ENCODE measurements at regions not wholly inside any gene's neighbourhood (a gene's known extent, or its start where the extent isn't known, plus 50 kb on each side); places are given as distances from the start of the nearest gene placed in this dataset.

DNA sequence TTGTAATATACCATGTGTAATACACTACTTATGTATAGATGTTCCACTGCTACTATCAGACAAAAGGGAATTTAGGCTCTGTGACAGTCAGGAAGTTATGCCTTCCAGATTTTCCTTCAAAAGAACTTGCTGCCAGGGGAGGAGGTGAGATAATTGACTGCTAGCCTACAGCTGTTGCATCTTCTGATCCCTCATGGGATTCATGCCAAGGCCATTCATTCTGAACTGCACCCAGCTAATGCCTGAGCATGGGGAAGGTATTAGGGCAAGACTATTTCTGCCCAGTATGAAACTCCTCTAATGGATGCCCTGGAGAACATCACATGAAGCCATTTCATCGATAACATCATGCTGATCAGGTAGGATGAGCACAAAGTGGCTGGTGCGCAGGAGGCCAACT is 746.5 kb upstream of the ZNF608 start:
- no peak for ATAC-seq
- 48% methylated on average over 2 of the region's 2 CpGs for WGBS (ENCODE audit: insufficient coverage, insufficient replicate concordance, low lambda C conversion rate, missing lambda C conversion rate)
- POLR2A ChIA-PET = no interaction called here
- H3K27ac ChIP-seq (ENCODE audit: control insufficient read depth, insufficient read depth) = no peak overlapping the region
- no peaks in the 10 kb centered on the region for H3K4me1 ChIP-seq (ENCODE audit: control insufficient read depth, insufficient read depth, low read length)
- H3K79me2 ChIP-seq (ENCODE audit: control insufficient read depth, insufficient read depth, low read length) = no peaks in the 10 kb centered on the region
- H3K4me3 ChIP-seq = no peak overlapping the region
- SMC1A ChIA-PET (ENCODE audit: uncharacterized antibody, unreplicated experiment) = no interaction called here
- H3K9me3 ChIP-seq (replicated peaks; ENCODE audit: control insufficient read depth, insufficient read depth, low read length) = no peaks in the 10 kb centered on the region
- no peaks in the 10 kb centered on the region for H4K20me1 ChIP-seq (ENCODE audit: control insufficient read depth, insufficient read depth)
- no peaks in the 10 kb centered on the region for H3K36me3 ChIP-seq (ENCODE audit: control insufficient read depth in 2 of 2, insufficient read depth in 2 of 2, low read length in 1 of 2)
- no TSS peak for BruUV-seq (replicated peaks)
- H3K4me2 ChIP-seq (ENCODE audit: control insufficient read depth, insufficient read depth) = no peak overlapping the region
- in situ Hi-C loops (cut with MboI) = no loop called here
- no peak overlapping the region for H2AFZ ChIP-seq (ENCODE audit: control insufficient read depth, low read depth, low read length)
- CTCF ChIA-PET = no interaction called here
- H3K27me3 ChIP-seq (replicated peaks in 1 of 2; ENCODE audit: control insufficient read depth in 2 of 2, insufficient read depth in 2 of 2, low read length in 1 of 2) = no peaks in the 10 kb centered on the region
- intact Hi-C loops (cut with micrococcal nuclease; ENCODE audit: unreplicated experiment) = no loop called here
- H3K9ac ChIP-seq (ENCODE audit: control insufficient read depth, insufficient read depth, low read length) = no peak overlapping the region
- no peak for TF ChIP-seq NFYB (IDR thresholded peaks at IDR 0.05; ENCODE audit: insufficient read depth, low read depth, low read length)
- no peak for TF ChIP-seq NFYA (IDR thresholded peaks at IDR 0.05; ENCODE audit: borderline replicate concordance, low read depth, low read length)
- no peak for TF ChIP-seq TARDBP (IDR thresholded peaks at IDR 0.05; ENCODE audit: borderline replicate concordance)
- no peak for TF ChIP-seq IKZF2 (IDR thresholded peaks at IDR 0.05)
- TF ChIP-seq GATAD2B (conservative IDR thresholded peaks at IDR 0.05; ENCODE audit: low read depth) = no peak
- TF ChIP-seq IKZF1 (conservative IDR thresholded peaks at IDR 0.05) = no peak
- no peak for TF ChIP-seq RCOR1 (conservative IDR thresholded peaks at IDR 0.05; ENCODE audit: low read depth, low read length)
- no peak for TF ChIP-seq ZSCAN29 (IDR thresholded peaks at IDR 0.05)
- no peak for TF ChIP-seq POLR2A (IDR thresholded peaks at IDR 0.05; ENCODE audit: low read depth, low read length)
- TF ChIP-seq EP300 (IDR thresholded peaks at IDR 0.05; ENCODE audit: borderline replicate concordance in 1 of 2, control insufficient read depth in 1 of 2, low read depth in 2 of 2, low read length in 2 of 2) = no peak
- no peak for TF ChIP-seq SMAD1 (IDR thresholded peaks at IDR 0.05; ENCODE audit: low read depth, partially characterized antibody)
- TF ChIP-seq EZH2 (IDR thresholded peaks at IDR 0.05; ENCODE audit: borderline replicate concordance, control insufficient read depth, low read depth, low read length) = no peak
- no peak for TF ChIP-seq BCL11A (IDR thresholded peaks at IDR 0.05; ENCODE audit: low read depth, low read length)
- TF ChIP-seq ZNF207 (IDR thresholded peaks at IDR 0.05; ENCODE audit: borderline replicate concordance) = no peak
- TF ChIP-seq CHD4 (IDR thresholded peaks at IDR 0.05) = no peak
- RAD21 ChIA-PET (ENCODE audit: unreplicated experiment) = no interaction called here
- no peak for FAIRE-seq
- DNase-seq (ENCODE audit: low read depth, low spot score) = no peak

Measured in GM12878 (cell line).